SU-DHL-6 (cell line): ENCODE measurements at regions not wholly inside any gene's neighbourhood (a gene's known extent, or its start where the extent isn't known, plus 50 kb on each side); places are given as distances from the start of the nearest gene placed in this dataset.

Experiments
- CTCF ChIP-seq: fragments of 200-600 bp; sonication (generic); IDR thresholded peaks from one replicate; pipeline ENCODE4 v1.5.1; 2017; ENCODE audit warnings: antibody characterized with exemption, mild to moderate bottlenecking, low read length, moderate library complexity; ENCODE audit not compliant: insufficient read depth, poor library complexity, severe bottlenecking
- EZH2phosphoT487 ChIP-seq: fragments of 200-600 bp; sonication (generic), shearing (Covaris generic); conservative IDR thresholded peaks from 2 replicates; pipeline ENCODE4 v1.6.1; 2018; ENCODE audit warnings: mild to moderate bottlenecking, antibody characterized with exemption, low read length, moderate library complexity, mixed read lengths

- TF ChIP-seq CTCF (no peak), EZH2phosphoT487 (no peak)
Measured at GRCh38 chr1:70899735-70900134, 147.9 kb downstream of the PTGER3 start.
